NT2/D1 (cell line): ENCODE measurements at regions not wholly inside any gene's neighbourhood (a gene's known extent, or its start where the extent isn't known, plus 50 kb on each side); places are given as distances from the start of the nearest gene placed in this dataset.

Source experiments
- DNase-seq: peaks from one replicate; pipeline ENCODE4 v3.0.0-alpha.2; 2011; ENCODE audit warnings: low read depth, low spot score
- H3K27me3 ChIP-seq: 2 replicates; pipeline ENCODE4 v1.6.0; 2011; ENCODE audit warnings: mild to moderate bottlenecking; ENCODE audit not compliant: insufficient read length, insufficient read depth
- H3K36me3 ChIP-seq: 2 replicates; pipeline ENCODE4 v1.6.1; 2011; ENCODE audit warnings: mild to moderate bottlenecking, low read length, mixed read lengths; ENCODE audit not compliant: insufficient read depth, insufficient read length
- H3K4me1 ChIP-seq: 2 replicates; pipeline ENCODE4 v1.5.1; 2011; ENCODE audit not compliant: insufficient read depth, insufficient read length
- H3K4me3 ChIP-seq: 2 replicates; pipeline ENCODE4 v1.5.1; 2011; ENCODE audit warnings: low read depth; ENCODE audit not compliant: insufficient read length
- H3K9ac ChIP-seq: 2 replicates; pipeline ENCODE4 v1.6.0; 2011; ENCODE audit warnings: low read depth; ENCODE audit not compliant: insufficient read length
- H3K9me3 ChIP-seq: 2 replicates; pipeline ENCODE4 v1.5.1; 2011; ENCODE audit warnings: mild to moderate bottlenecking, low read length; ENCODE audit not compliant: insufficient read depth
- SUZ12 ChIP-seq: IDR thresholded peaks from 2 replicates; pipeline ENCODE4 v1.6.1; 2011; ENCODE audit not compliant: insufficient read length, insufficient read depth; ENCODE audit errors: extremely low read depth
- YY1 ChIP-seq: IDR thresholded peaks from 2 replicates; pipeline ENCODE4 v1.6.1; 2011; ENCODE audit not compliant: insufficient read length, insufficient read depth
- ZNF274 ChIP-seq: IDR thresholded peaks from 2 replicates; pipeline ENCODE4 v1.6.1; 2011; ENCODE audit warnings: mild to moderate bottlenecking, low read depth, low read length

DNA sequence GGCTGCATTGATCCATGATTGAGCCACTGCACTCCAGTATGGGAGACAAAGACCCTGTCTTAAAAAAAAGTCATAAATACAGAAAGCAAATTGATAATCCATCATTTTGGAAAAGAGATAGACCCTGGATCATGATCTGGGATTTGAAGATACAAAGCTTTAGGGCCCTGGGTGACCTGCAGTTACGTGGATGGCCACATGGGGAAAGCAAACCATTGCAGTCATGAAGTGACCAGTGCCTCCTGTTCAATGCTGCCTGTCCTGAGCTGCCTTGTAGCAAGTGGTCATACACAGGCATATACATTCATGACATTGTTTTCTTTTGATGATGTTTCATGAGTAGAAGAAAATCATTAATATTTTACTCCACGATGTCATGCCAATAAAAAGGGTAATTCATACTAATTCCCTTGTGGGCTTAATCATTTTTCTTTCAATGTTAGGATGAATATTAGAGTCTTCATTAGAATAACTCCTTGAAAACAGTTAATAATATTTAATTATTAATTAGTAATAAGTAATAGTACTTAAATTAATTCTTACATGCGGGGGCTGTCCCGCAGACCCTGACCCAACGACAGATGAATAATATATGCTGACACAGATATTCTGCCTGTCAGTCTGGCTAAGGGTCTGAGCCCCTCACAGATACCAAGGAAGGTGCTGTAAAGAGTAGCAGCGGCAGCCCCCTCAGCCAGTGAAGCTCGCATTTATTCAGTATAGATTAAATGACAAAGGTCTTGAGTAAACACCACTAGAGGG is 109.0 kb upstream of the UNC13C start:
- H3K4me1 ChIP-seq = no peaks in the 10 kb centered on the region
- H3K36me3 ChIP-seq = no peaks in the 10 kb centered on the region
- no peak overlapping the region for H3K9ac ChIP-seq
- DNase-seq = no peak
- TF ChIP-seq SUZ12 = no peak
- no peak for TF ChIP-seq ZNF274
- no peak for TF ChIP-seq YY1
- no peaks in the 10 kb centered on the region for H3K27me3 ChIP-seq
- peaks cover 22% of the 10 kb centered on the region for H3K9me3 ChIP-seq
- H3K4me3 ChIP-seq = no peak overlapping the region

DNA sequence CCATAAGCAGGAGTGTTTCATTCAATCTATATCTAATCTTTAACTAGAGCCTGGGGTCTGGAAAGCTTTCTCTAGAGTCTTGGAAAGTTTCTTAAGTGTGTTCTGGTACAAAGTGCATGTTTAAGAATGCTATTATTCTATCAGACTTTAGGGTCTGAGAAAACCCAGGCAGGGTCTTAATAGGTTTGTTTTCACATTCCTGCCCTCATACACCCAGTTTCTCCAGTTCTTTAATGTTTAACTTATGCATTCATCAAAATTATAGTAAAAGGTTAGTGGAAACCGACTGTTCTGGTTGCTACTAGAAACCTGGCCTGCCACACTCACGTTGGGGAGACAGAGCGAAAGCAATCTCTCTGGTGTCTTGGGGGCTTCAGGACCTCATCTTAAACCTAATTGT is 102.9 kb upstream of the WDR72 start:
- no peak for DNase-seq
- no peak for TF ChIP-seq SUZ12
- TF ChIP-seq ZNF274 = no peak
- TF ChIP-seq YY1 = no peak
- no peaks in the 10 kb centered on the region for H3K36me3 ChIP-seq
- no peaks in the 10 kb centered on the region for H3K27me3 ChIP-seq
- H3K9ac ChIP-seq = no peak overlapping the region
- H3K9me3 ChIP-seq = no peaks in the 10 kb centered on the region
- no peaks in the 10 kb centered on the region for H3K4me1 ChIP-seq
- H3K4me3 ChIP-seq = no peak overlapping the region

DNA sequence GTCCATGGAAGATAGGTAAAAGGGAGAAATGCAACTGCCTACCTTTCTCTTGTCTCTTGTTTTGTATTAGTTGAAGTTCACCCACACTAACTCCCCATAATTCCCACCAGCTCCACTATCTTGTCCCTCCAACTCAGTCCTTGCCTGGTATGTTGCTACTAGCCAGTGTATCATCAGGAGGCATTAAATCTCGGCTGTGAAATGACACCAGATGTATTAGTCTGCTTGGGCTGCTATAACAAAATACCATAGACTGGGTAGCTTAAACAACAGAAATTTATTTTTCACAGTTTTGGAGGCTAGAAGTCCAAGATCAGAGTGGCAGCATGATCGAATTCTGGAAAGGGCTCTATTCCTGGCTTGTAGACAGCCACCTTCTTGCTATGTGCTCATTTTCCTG is 102.3 kb upstream of the WDR72 start:
- Histone ChIP-seq H3K9me3 (no peaks in the 10 kb centered on the region), H3K9ac (no peak overlapping the region), H3K4me1 (no peaks in the 10 kb centered on the region), H3K4me3 (no peak overlapping the region), H3K27me3 (no peaks in the 10 kb centered on the region), H3K36me3 (no peaks in the 10 kb centered on the region)
- DNase-seq = no peak
- TF ChIP-seq SUZ12 (no peak), YY1 (no peak), ZNF274 (no peak)

DNA sequence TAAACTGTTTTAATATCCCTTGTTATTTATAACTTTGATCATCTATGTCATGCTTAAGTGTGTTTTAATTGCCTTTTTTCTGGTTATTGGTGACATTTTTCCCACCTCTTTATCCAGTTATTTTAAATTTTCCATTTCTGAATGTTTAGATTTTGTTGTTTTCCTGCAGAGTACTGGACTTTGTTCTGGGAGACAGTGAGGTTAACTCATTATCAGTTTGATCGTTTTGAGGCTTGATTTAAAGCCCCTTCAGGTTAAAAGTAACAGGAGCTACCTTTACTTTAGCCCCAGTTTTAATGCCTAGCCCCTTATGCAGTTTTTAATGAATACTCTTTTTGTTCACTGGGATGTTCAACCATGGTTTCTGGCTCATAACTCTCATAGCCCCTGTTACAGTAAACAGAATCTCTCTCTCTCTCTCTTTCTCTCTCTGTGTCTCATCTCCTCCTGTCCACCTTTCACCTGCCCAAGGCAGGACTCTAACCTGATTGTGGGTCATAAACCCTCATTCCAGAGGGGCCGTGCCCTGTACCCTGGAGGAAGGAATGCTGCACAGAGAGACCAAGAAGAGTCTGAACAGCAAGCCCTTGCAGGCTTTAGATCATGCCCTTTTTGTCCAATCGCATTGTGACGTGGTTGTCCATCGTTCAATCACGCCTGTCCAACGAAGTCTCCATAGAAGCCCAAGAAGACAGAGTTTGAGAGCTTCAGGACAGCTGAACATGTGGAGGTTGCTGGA is 91.8 kb upstream of the WDR72 start:
- no peaks in the 10 kb centered on the region for H3K4me1 ChIP-seq
- DNase-seq = no peak
- no peaks in the 10 kb centered on the region for H3K36me3 ChIP-seq
- no peak overlapping the region for H3K9ac ChIP-seq
- H3K4me3 ChIP-seq = no peak overlapping the region
- no peak for TF ChIP-seq YY1
- no peak for TF ChIP-seq SUZ12
- no peak for TF ChIP-seq ZNF274
- no peaks in the 10 kb centered on the region for H3K9me3 ChIP-seq
- H3K27me3 ChIP-seq = no peaks in the 10 kb centered on the region

DNA sequence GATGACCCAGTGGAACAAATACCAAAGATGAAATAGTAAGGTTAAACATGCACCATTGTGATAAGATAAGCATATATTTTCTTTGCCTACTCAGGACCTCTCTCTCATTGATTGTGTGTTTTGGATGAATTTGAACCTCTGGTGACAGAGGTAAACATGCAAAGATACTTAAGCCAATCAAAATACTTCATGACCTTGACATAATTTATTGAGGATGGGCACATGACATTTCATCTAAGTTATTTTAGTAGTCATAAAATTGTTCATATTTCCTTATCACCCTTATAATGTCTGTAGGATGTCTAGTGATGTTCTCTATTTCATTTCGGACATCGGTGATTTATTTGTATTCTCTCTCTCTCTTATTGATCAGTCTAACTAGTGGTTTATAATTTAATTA is 88.3 kb upstream of the WDR72 start:
- no peak for DNase-seq
- H3K9ac ChIP-seq = no peak overlapping the region
- no peaks in the 10 kb centered on the region for H3K9me3 ChIP-seq
- TF ChIP-seq SUZ12 = no peak
- TF ChIP-seq ZNF274 = no peak
- TF ChIP-seq YY1 = no peak
- H3K36me3 ChIP-seq = no peaks in the 10 kb centered on the region
- no peaks in the 10 kb centered on the region for H3K27me3 ChIP-seq
- H3K4me3 ChIP-seq = no peak overlapping the region
- H3K4me1 ChIP-seq = no peaks in the 10 kb centered on the region

DNA sequence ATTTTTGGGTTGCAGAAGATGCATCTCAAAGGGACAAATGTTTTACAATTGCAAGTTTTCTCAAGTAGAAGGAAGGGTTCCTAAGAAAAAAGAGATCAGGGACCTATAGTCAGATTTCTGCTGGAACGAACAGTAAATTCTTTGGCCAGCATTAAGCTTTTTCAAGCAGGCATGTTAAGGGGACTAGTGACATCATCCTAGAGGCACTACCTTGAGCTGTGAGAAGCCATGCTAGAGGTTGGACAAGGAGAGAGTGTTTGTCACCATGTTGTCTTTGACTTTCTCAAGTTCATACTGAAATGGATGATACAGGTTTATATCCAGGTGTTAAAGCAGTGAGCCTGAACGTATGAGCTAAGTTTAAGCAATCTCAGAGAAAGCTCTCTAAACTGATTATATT is 85.2 kb upstream of the WDR72 start:
- Histone ChIP-seq H3K4me1 (no peaks in the 10 kb centered on the region), H3K4me3 (no peak overlapping the region), H3K9me3 (no peaks in the 10 kb centered on the region), H3K27me3 (no peaks in the 10 kb centered on the region), H3K9ac (no peak overlapping the region), H3K36me3 (no peaks in the 10 kb centered on the region)
- no peak for TF ChIP-seq YY1
- no peak for TF ChIP-seq ZNF274
- TF ChIP-seq SUZ12 = no peak
- DNase-seq = no peak

DNA sequence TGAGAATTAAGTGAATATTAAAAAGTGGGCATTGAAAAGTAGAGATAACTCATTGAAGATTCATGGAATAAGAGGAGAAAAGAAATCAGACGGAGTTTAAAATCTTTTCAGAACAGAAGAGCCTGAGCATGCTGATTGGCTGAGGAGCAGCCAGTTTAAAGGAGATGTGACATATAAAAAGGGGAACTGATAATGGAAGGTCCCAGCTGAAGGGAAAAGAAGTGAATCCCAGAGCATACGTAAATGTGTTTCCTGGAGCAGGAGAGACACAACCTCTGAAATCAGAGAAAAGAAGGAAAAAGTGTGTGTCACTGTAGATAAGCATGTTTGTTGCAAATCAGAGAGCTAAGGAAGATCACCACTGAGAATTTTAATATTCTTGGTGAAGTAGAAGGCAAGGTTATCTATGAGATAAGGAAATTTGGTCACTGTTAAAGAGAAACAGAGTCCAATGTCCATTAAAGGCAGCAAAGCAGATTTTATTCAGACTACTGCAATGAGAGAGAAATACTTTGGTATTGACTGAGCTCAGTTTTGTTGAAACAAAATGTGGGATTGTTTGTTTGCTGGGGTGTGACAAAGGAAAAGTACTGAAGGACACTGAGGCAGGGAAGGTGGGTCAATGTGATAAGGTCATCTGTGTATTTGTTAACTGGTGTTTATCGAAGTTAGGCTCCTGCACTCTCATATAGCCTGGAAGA is 84.6 kb upstream of the WDR72 start:
- Histone ChIP-seq H3K4me3 (no peak overlapping the region), H3K4me1 (no peaks in the 10 kb centered on the region), H3K36me3 (no peaks in the 10 kb centered on the region), H3K9ac (no peak overlapping the region), H3K27me3 (no peaks in the 10 kb centered on the region), H3K9me3 (no peaks in the 10 kb centered on the region)
- TF ChIP-seq SUZ12 = no peak
- no peak for TF ChIP-seq YY1
- no peak for TF ChIP-seq ZNF274
- DNase-seq = no peak
